ENCODE measurements at regions not wholly inside any gene's neighbourhood (a gene's known extent, or its start where the extent isn't known, plus 50 kb on each side); places are given as distances from the start of the nearest gene placed in this dataset.

- in situ Hi-C loops (cut with MboI; ENCODE audit: low sequenced_read_pairs), result loop anchor here (25.0 kb wide), 1 partner anchor 738 kb away; the partner anchor contains the start of gene SETD1A
Observed at GRCh38 chr16:31700530-31701388, 172.8 kb upstream of the ZNF267 start.

GRCh38 chr16:31701734-31702133 is 171.9 kb upstream of the ZNF267 start:
- in situ Hi-C loops (cut with MboI; ENCODE audit: low sequenced_read_pairs), result loop anchor here (25.0 kb wide), 1 partner anchor 739 kb away; the partner anchor contains the start of gene SETD1A

- in situ Hi-C loops (cut with MboI; ENCODE audit: low sequenced_read_pairs), result loop anchor here (25.0 kb wide), 1 partner anchor 740 kb away; the partner anchor contains the start of gene SETD1A
Observed at GRCh38 chr16:31702796-31703195, 170.8 kb upstream of the ZNF267 start.

GRCh38 chr16:31703526-31704128 is 170.0 kb upstream of the ZNF267 start:
- in situ Hi-C loops (cut with MboI; ENCODE audit: low sequenced_read_pairs), result loop anchor here (25.0 kb wide), 1 partner anchor 741 kb away; the partner anchor contains the start of gene SETD1A

GRCh38 chr16:31704138-31704537 is 169.5 kb upstream of the ZNF267 start:
- in situ Hi-C loops (cut with MboI; ENCODE audit: low sequenced_read_pairs), result loop anchor here (25.0 kb wide), 1 partner anchor 742 kb away; the partner anchor contains the start of gene SETD1A

GRCh38 chr16:31705371-31705770 is 168.2 kb upstream of the ZNF267 start:
- in situ Hi-C loops (cut with MboI; ENCODE audit: low sequenced_read_pairs), result loop anchor here (25.0 kb wide), 1 partner anchor 743 kb away; the partner anchor contains the start of gene SETD1A

GRCh38 chr16:31706318-31706717 is 167.3 kb upstream of the ZNF267 start:
- in situ Hi-C loops (cut with MboI; ENCODE audit: low sequenced_read_pairs), result loop anchor here (25.0 kb wide), 1 partner anchor 744 kb away; the partner anchor contains the start of gene SETD1A

- in situ Hi-C loops (cut with MboI; ENCODE audit: low sequenced_read_pairs), result loop anchor here (25.0 kb wide), 1 partner anchor 745 kb away; the partner anchor contains the start of gene SETD1A
Observed at GRCh38 chr16:31706925-31707324, 166.7 kb upstream of the ZNF267 start.

- in situ Hi-C loops (cut with MboI; ENCODE audit: low sequenced_read_pairs), result loop anchor here (25.0 kb wide), 1 partner anchor 746 kb away; the partner anchor contains the start of gene SETD1A
Observed at GRCh38 chr16:31707743-31708335, 165.8 kb upstream of the ZNF267 start.

GRCh38 chr16:31708348-31708747 is 165.3 kb upstream of the ZNF267 start:
- in situ Hi-C loops (cut with MboI; ENCODE audit: low sequenced_read_pairs), result loop anchor here (25.0 kb wide), 1 partner anchor 746 kb away; the partner anchor contains the start of gene SETD1A

- in situ Hi-C loops (cut with MboI; ENCODE audit: low sequenced_read_pairs), result loop anchor here (25.0 kb wide), 1 partner anchor 747 kb away; the partner anchor contains the start of gene SETD1A
Observed at GRCh38 chr16:31709181-31709580, 164.4 kb upstream of the ZNF267 start.

- in situ Hi-C loops (cut with MboI; ENCODE audit: low sequenced_read_pairs), result loop anchor here (25.0 kb wide), 1 partner anchor 748 kb away; the partner anchor contains the start of gene SETD1A
Observed at GRCh38 chr16:31710134-31710533, 163.5 kb upstream of the ZNF267 start.

- in situ Hi-C loops (cut with MboI; ENCODE audit: low sequenced_read_pairs), result loop anchor here (25.0 kb wide), 1 partner anchor 749 kb away; the partner anchor contains the start of gene SETD1A
Observed at GRCh38 chr16:31710880-31711279, 162.7 kb upstream of the ZNF267 start.

- in situ Hi-C loops (cut with MboI; ENCODE audit: low sequenced_read_pairs), result loop anchor here (25.0 kb wide), 1 partner anchor 749 kb away; the partner anchor contains the start of gene SETD1A
Observed at GRCh38 chr16:31711344-31711845, 162.2 kb upstream of the ZNF267 start.

- in situ Hi-C loops (cut with MboI; ENCODE audit: low sequenced_read_pairs), result loop anchor here (25.0 kb wide), 1 partner anchor 750 kb away; the partner anchor contains the start of gene SETD1A
Observed at GRCh38 chr16:31712064-31712540, 161.5 kb upstream of the ZNF267 start.

- in situ Hi-C loops (cut with MboI; ENCODE audit: low sequenced_read_pairs), result loop anchor here (25.0 kb wide), 1 partner anchor 751 kb away; the partner anchor contains the start of gene SETD1A
Observed at GRCh38 chr16:31713071-31713944, 160.3 kb upstream of the ZNF267 start.

- in situ Hi-C loops (cut with MboI; ENCODE audit: low sequenced_read_pairs), result loop anchor here (25.0 kb wide), 1 partner anchor 752 kb away; the partner anchor contains the start of gene SETD1A
Observed at GRCh38 chr16:31713945-31714902, 159.4 kb upstream of the ZNF267 start.

Measured in HL-60/S4 treated with retinoic acid at 250 ng/mL for 4 days and 3 days (cell line).